H9 (cell line): ENCODE measurements at regions not wholly inside any gene's neighbourhood (a gene's known extent, or its start where the extent isn't known, plus 50 kb on each side); places are given as distances from the start of the nearest gene placed in this dataset.

Experiments
- DNase-seq: peaks from one replicate; pipeline ENCODE4 v3.0.0-alpha.2; 2017
- H2AFZ ChIP-seq: one replicate; pipeline ENCODE4 v1.6.1; 2013; ENCODE audit warnings: mild to moderate bottlenecking, low read length, control low read depth, moderate library complexity
- H2AK5ac ChIP-seq: 2 replicates; pipeline ENCODE4 v1.6.1; 2013; ENCODE audit warnings: low read length, control low read depth, mixed read lengths; ENCODE audit not compliant: insufficient read length
- H2BK120ac ChIP-seq: one replicate; pipeline ENCODE4 v1.6.1; 2013; ENCODE audit warnings: low read depth, mild to moderate bottlenecking, low read length, control low read depth, inconsistent platforms; ENCODE audit not compliant: poor library complexity, severe bottlenecking
- H2BK12ac ChIP-seq: 2 replicates; pipeline ENCODE4 v1.6.1; 2013; ENCODE audit warnings: low read length, control low read depth, mixed read lengths, low read depth; ENCODE audit not compliant: insufficient read length
- H2BK15ac ChIP-seq: 2 replicates; pipeline ENCODE4 v1.6.1; 2013; ENCODE audit warnings: low read depth, low read length, control low read depth
- H2BK20ac ChIP-seq: one replicate; pipeline ENCODE4 v1.6.1; 2013; ENCODE audit warnings: low read depth, mild to moderate bottlenecking, low read length, control low read depth, inconsistent platforms; ENCODE audit not compliant: poor library complexity, severe bottlenecking
- H2BK5ac ChIP-seq: 2 replicates; pipeline ENCODE4 v1.6.1; 2013; ENCODE audit warnings: low read length, control low read depth, mixed read lengths; ENCODE audit not compliant: insufficient read length
- H3K14ac ChIP-seq: 2 replicates; pipeline ENCODE4 v1.6.1; 2013; ENCODE audit warnings: low read length, control low read depth; ENCODE audit not compliant: insufficient read depth
- H3K18ac ChIP-seq: 2 replicates; pipeline ENCODE4 v1.6.1; 2013; ENCODE audit warnings: low read depth, mild to moderate bottlenecking, mixed read lengths, low read length, control low read depth; ENCODE audit not compliant: insufficient read length
- H3K23ac ChIP-seq: 2 replicates; pipeline ENCODE4 v1.6.1; 2013; ENCODE audit warnings: low read length, control low read depth, mixed read lengths, low read depth; ENCODE audit not compliant: insufficient read length
- H3K23me2 ChIP-seq: 2 replicates; pipeline ENCODE4 v1.6.1; 2013; ENCODE audit warnings: low read depth, mild to moderate bottlenecking, mixed read lengths, low read length, control low read depth; ENCODE audit not compliant: insufficient read length, poor library complexity, severe bottlenecking
- H3K27ac ChIP-seq: 2 replicates; pipeline ENCODE4 v1.5.1; 2013; ENCODE audit warnings: low read length, control low read depth, mixed read lengths, low read depth; ENCODE audit not compliant: insufficient read length
- H3K27me3 ChIP-seq: 2 replicates; pipeline ENCODE4 v1.6.1; 2013; ENCODE audit warnings: low read length, control low read depth, inconsistent platforms; ENCODE audit not compliant: insufficient read depth
- H3K4ac ChIP-seq: 2 replicates; pipeline ENCODE4 v1.6.1; 2013; ENCODE audit warnings: low read depth, mild to moderate bottlenecking, control low read depth, inconsistent platforms, low read length, moderate library complexity
- H3K4me1 ChIP-seq: 2 replicates; pipeline ENCODE4 v1.6.1; 2013; ENCODE audit warnings: low read length, control low read depth, inconsistent platforms; ENCODE audit not compliant: insufficient read depth
- H3K4me2 ChIP-seq: 2 replicates; pipeline ENCODE4 v1.6.1; 2013; ENCODE audit warnings: low read length, control low read depth, mixed read lengths; ENCODE audit not compliant: insufficient read length, insufficient read depth
- H3K56ac ChIP-seq: 2 replicates; pipeline ENCODE4 v1.6.1; 2013; ENCODE audit warnings: low read depth, mild to moderate bottlenecking, mixed read lengths, low read length, control low read depth; ENCODE audit not compliant: insufficient read length
- H3K79me1 ChIP-seq: 2 replicates; pipeline ENCODE4 v1.6.1; 2013; ENCODE audit warnings: low read depth, mild to moderate bottlenecking, moderate library complexity, low read length, control low read depth, inconsistent platforms; ENCODE audit not compliant: insufficient read depth, poor library complexity, severe bottlenecking
- H3K79me2 ChIP-seq: 2 replicates; pipeline ENCODE4 v1.6.1; 2013; ENCODE audit warnings: low read length, control low read depth, inconsistent platforms; ENCODE audit not compliant: insufficient read depth
- H3K9ac ChIP-seq: 2 replicates; pipeline ENCODE4 v1.6.1; 2013; ENCODE audit warnings: low read length, control low read depth, mixed read lengths; ENCODE audit not compliant: insufficient read length; ENCODE audit errors: extremely low read depth
- H3K9me3 ChIP-seq: one replicate; pipeline ENCODE4 v1.6.1; 2013; ENCODE audit warnings: low read depth, low read length, inconsistent platforms; ENCODE audit not compliant: control insufficient read depth
- H3T11ph ChIP-seq: one replicate; pipeline ENCODE4 v1.6.1; 2013; ENCODE audit warnings: mild to moderate bottlenecking, low read length, control low read depth, inconsistent platforms
- H4K20me1 ChIP-seq: one replicate; pipeline ENCODE4 v1.6.1; 2013; ENCODE audit not compliant: control insufficient read depth, insufficient read length, insufficient read depth
- H4K5ac ChIP-seq: 2 replicates; pipeline ENCODE4 v1.6.1; 2013; ENCODE audit warnings: low read depth, mild to moderate bottlenecking, mixed read lengths, low read length, control low read depth; ENCODE audit not compliant: insufficient read length
- H4K8ac ChIP-seq: replicated peaks from 2 replicates; pipeline ENCODE4 v1.6.1; 2013; ENCODE audit warnings: low read length, control low read depth, mixed read lengths, low read depth; ENCODE audit not compliant: insufficient read length
- H4K91ac ChIP-seq: 2 replicates; pipeline ENCODE4 v1.6.1; 2013; ENCODE audit warnings: low read depth, mild to moderate bottlenecking, moderate library complexity, mixed read lengths, low read length, control low read depth; ENCODE audit not compliant: insufficient read length
- H3K27ac Mint-ChIP-seq, 3 experiments: 2 replicates in 2 of 3; 3 replicates in 1 of 3; pipeline ENCODE4 v1.8.0; 2020 to 2021; ENCODE audit warnings: mixed read lengths in 3 of 3, mild to moderate bottlenecking in 1 of 3, moderate library complexity in 1 of 3
- H3K27me3 Mint-ChIP-seq: 2 replicates; pipeline ENCODE4 v1.8.0; 2021; ENCODE audit warnings: low read depth, mild to moderate bottlenecking, moderate library complexity, mixed read lengths
- H3K36me3 Mint-ChIP-seq, 3 experiments: 2 replicates in 2 of 3; 3 replicates in 1 of 3; pipeline ENCODE4 v1.8.0; 2020 to 2021; ENCODE audit warnings: low read depth in 3 of 3, mixed read lengths in 3 of 3; ENCODE audit not compliant: insufficient read depth in 1 of 3
- H3K4me1 Mint-ChIP-seq, 2 experiments: 2 replicates each; pipeline ENCODE4 v1.8.0; 2020; ENCODE audit warnings: mixed read lengths in 2 of 2
- H3K4me3 Mint-ChIP-seq, 2 experiments: 2 replicates in 1 of 2; 3 replicates in 1 of 2; pipeline ENCODE4 v1.8.0; 2020 to 2021; ENCODE audit warnings: mild to moderate bottlenecking in 2 of 2, mixed read lengths in 2 of 2, moderate library complexity in 1 of 2
- H3K9me3 Mint-ChIP-seq, 2 experiments: 2 replicates in 1 of 2; 3 replicates in 1 of 2; pipeline ENCODE4 v1.8.0; 2020; ENCODE audit warnings: mild to moderate bottlenecking in 2 of 2, mixed read lengths in 2 of 2, moderate library complexity in 1 of 2
- WGBS: extraction: QIAGEN DNeasy Blood & Tissue Kit; methylation state at CpG from one replicate; pipeline ENCODE4 v1.1.7; 2013; ENCODE audit warnings: missing lambda C conversion rate, low lambda C conversion rate, mixed read lengths; ENCODE audit not compliant: insufficient read length; ENCODE audit errors: extremely low coverage; 5-methylcytosine and 5-hydroxymethylcytosine counted together
- TF ChIP-seq, protein P1 (sequence below): fragments of 200-600 bp; sonication (generic); conservative IDR thresholded peaks from 3 replicates; pipeline ENCODE4 v1.8.0; 2021; ENCODE audit warnings: antibody characterized with exemption, mild to moderate bottlenecking

- Histone ChIP-seq H3K9me3 (no peaks in the 10 kb centered on the region), H3K9ac (no peak overlapping the region), H2AK5ac (no peak overlapping the region), H4K5ac (no peak overlapping the region), H3K4me1 (0 out of 2 replicates have a peak, but pooled peaks cover 2% of the 10 kb centered on the region), H3K27ac (no peak overlapping the region), H2BK120ac (no peak overlapping the region), H2BK5ac (no peak overlapping the region), H4K8ac (no peak overlapping the region), H3T11ph (no peak overlapping the region), H3K23ac (no peak overlapping the region), H2BK12ac (no peak overlapping the region), H3K56ac (no peak overlapping the region), H3K14ac (no peak overlapping the region), H3K4ac (no peak overlapping the region), H2AFZ (no peak overlapping the region), H3K79me1 (no peaks in the 10 kb centered on the region), H3K18ac (no peak overlapping the region), H3K79me2 (no peaks in the 10 kb centered on the region; the same call in 1 of the 2 replicates), H4K91ac (no peak overlapping the region), H3K4me2 (no peak overlapping the region), H4K20me1 (no peaks in the 10 kb centered on the region), H3K23me2 (no peaks in the 10 kb centered on the region), H2BK20ac (no peak overlapping the region), H2BK15ac (no peak overlapping the region), H3K27me3 (no peaks in the 10 kb centered on the region)
- TF ChIP-seq, protein P1, sequence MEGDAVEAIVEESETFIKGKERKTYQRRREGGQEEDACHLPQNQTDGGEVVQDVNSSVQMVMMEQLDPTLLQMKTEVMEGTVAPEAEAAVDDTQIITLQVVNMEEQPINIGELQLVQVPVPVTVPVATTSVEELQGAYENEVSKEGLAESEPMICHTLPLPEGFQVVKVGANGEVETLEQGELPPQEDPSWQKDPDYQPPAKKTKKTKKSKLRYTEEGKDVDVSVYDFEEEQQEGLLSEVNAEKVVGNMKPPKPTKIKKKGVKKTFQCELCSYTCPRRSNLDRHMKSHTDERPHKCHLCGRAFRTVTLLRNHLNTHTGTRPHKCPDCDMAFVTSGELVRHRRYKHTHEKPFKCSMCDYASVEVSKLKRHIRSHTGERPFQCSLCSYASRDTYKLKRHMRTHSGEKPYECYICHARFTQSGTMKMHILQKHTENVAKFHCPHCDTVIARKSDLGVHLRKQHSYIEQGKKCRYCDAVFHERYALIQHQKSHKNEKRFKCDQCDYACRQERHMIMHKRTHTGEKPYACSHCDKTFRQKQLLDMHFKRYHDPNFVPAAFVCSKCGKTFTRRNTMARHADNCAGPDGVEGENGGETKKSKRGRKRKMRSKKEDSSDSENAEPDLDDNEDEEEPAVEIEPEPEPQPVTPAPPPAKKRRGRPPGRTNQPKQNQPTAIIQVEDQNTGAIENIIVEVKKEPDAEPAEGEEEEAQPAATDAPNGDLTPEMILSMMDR = no peak
- no peak overlapping the region for H3K4me3 Mint-ChIP-seq
- H3K36me3 Mint-ChIP-seq = peaks cover 0 to 2% (median 0%) of the 10 kb centered on the region in 3 experiments; a peak in 4 of 7 replicates
- peaks cover 11 to 14% of the 10 kb centered on the region in 2 experiments for H3K4me1 Mint-ChIP-seq
- no peaks in the 10 kb centered on the region for H3K9me3 Mint-ChIP-seq
- no peak for DNase-seq
- H3K27ac Mint-ChIP-seq = no peak overlapping the region
- H3K27me3 Mint-ChIP-seq = no peaks in the 10 kb centered on the region; the same call in 1 of the 2 replicates
- WGBS = no CpG with 5 or more reads among the region's 8 CpGs
These were observed 183.5 kb downstream of the GLI2 start for GRCh38 chr2:120919216-120919615.
